Fibroblast of skin of back (primary cell): ENCODE measurements at regions not wholly inside any gene's neighbourhood (a gene's known extent, or its start where the extent isn't known, plus 50 kb on each side); places are given as distances from the start of the nearest gene placed in this dataset.

Source experiments
- DNase-seq: peaks from one replicate; pipeline ENCODE4 v3.0.0-alpha.2; 2013

DNA sequence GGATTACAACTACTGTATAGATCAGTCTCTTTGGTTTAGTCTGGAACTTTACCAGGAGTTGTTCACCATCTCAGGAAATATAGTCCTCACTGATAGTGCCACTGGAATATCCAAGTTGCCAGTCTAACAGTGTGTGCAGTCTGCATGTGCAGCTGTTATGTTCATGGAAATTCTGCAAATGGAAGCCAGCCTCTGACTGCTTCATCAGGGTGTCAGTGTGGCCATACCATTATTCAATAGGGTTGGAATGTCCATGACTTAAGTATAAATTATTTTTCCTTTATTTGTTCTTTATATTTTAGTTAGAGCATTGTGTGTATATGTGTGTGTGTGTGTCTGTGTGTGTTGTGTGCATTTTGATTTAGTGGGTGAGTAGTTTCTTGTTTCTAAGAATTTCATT is 51.8 kb downstream of the C11orf96 start:
- peak; percentile 71 for DNase-seq

DNA sequence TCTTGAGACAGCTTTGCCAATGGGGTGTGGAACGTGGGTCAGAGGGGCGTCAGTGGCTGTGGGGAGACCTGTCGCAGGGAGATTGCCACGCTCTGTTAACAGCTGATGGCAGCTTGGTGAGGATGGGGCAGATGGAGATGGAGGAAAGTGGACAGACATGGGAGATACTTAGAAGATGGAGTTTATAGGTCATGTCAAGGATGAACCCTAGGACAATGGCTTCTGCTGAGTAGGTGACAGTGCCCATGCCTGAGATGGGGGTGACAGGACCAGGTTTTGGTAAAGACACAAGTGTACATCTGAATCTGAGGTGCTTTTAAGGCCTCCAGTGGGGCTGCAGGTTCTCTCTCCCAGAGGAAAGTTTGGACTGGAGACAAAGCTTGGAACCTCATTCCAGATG is 51.5 kb upstream of the ACCSL start:
- no peak for DNase-seq

DNA sequence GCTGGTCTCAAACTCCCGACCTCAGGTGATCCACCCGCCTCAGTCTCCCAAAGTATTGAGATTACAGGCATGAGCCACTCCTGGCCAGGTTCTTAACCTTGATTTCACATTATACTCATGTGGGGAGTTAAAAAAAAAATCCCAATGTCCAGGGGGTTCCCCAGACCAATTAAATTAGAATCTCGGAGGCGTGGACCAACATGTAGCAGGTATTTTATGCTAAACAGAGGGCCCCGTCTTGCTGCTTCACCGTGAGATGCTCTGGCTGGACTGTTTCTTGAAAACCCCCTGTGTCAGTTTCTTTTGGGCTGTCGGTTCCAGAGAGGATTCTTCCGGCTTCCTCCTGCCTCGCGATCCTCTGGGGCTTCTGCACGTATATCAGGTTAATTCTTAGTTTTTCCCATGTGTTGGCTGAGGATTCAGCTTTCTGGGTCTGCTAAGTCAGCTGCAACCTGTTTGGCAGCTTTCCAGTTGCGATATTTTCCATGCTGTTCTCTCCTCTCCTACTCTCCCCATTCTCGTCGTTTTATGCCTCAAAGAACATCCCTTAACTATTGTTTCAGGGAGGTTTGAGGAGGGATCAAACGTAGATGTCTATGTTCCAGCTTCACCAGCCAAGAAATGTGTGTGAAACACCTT is 50.6 kb upstream of the ACCSL start:
- DNase-seq, result no peak
